Right forelimb (tissue), 1 donor: ENCODE measurements at regions not wholly inside any gene's neighbourhood (a gene's known extent, or its start where the extent isn't known, plus 50 kb on each side); places are given as distances from the start of the nearest gene placed in this dataset.
"Not testable (repeated sequence)": the region's sequence is repeated elsewhere in the genome, so short reads cannot be mapped to it uniquely, and the experiment has no call there.

Experiments
- DNase-seq: peaks from one replicate; pipeline ENCODE4 v3.0.0-alpha.2; 2018

- no peak for DNase-seq
Measured at GRCh38 chr4:171519457-171519856, 293.7 kb upstream of the GALNTL6 start.

- DNase-seq = no peak
Measured at GRCh38 chr4:171517883-171518282, 295.3 kb upstream of the GALNTL6 start.

- no peak for DNase-seq
Measured at GRCh38 chr4:171516694-171517093, 296.5 kb upstream of the GALNTL6 start.

- DNase-seq = no peak
Measured at GRCh38 chr4:171484681-171485080, 328.5 kb upstream of the GALNTL6 start.

GRCh38 chr4:171478181-171478580, 335.0 kb upstream of the GALNTL6 start:
- DNase-seq = no peak

GRCh38 chr4:171475111-171475510, 338.1 kb upstream of the GALNTL6 start:
- DNase-seq = not testable (repeated sequence)

- DNase-seq = no peak
Measured at GRCh38 chr4:171473155-171473554, 340.0 kb upstream of the GALNTL6 start.

GRCh38 chr4:171472230-171472629, 341.0 kb upstream of the GALNTL6 start:
- no peak for DNase-seq

GRCh38 chr4:171464499-171464898, 348.7 kb upstream of the GALNTL6 start:
- no peak for DNase-seq

- no peak for DNase-seq
Measured at GRCh38 chr4:171461191-171461590, 352.0 kb upstream of the GALNTL6 start.

GRCh38 chr4:171448919-171449481, 364.2 kb upstream of the GALNTL6 start:
- DNase-seq = no peak

GRCh38 chr4:171448358-171448757, 364.8 kb upstream of the GALNTL6 start:
- DNase-seq = no peak

- no peak for DNase-seq
Measured at GRCh38 chr4:171441300-171441941, 371.8 kb upstream of the GALNTL6 start.

- no peak for DNase-seq
Measured at GRCh38 chr4:171433674-171434073, 379.5 kb upstream of the GALNTL6 start.

GRCh38 chr4:171432536-171432935, 380.7 kb upstream of the GALNTL6 start:
- no peak for DNase-seq

GRCh38 chr4:171430495-171430894, 382.7 kb upstream of the GALNTL6 start:
- no peak for DNase-seq

- no peak for DNase-seq
Measured at GRCh38 chr4:171397175-171397574, 416.0 kb upstream of the GALNTL6 start.

- no peak for DNase-seq
Measured at GRCh38 chr4:171390626-171391025, 422.6 kb upstream of the GALNTL6 start.

- DNase-seq = no peak
Measured at GRCh38 chr4:171378323-171378722, 434.9 kb upstream of the GALNTL6 start.

GRCh38 chr4:171376724-171377123, 436.5 kb upstream of the GALNTL6 start:
- no peak for DNase-seq

GRCh38 chr4:171353535-171353934, 459.7 kb upstream of the GALNTL6 start:
- no peak for DNase-seq

- no peak for DNase-seq
Measured at GRCh38 chr4:171348090-171348489, 465.1 kb upstream of the GALNTL6 start.

GRCh38 chr4:171342646-171343045, 470.6 kb upstream of the GALNTL6 start:
- DNase-seq = no peak

GRCh38 chr4:171340258-171340657, 472.9 kb upstream of the GALNTL6 start:
- DNase-seq = no peak

GRCh38 chr4:171334549-171334948, 478.7 kb upstream of the GALNTL6 start:
- no peak for DNase-seq
